GM06990 (cell line): ENCODE measurements at regions not wholly inside any gene's neighbourhood (a gene's known extent, or its start where the extent isn't known, plus 50 kb on each side); places are given as distances from the start of the nearest gene placed in this dataset.

Source experiments
- DNase-seq: peaks from one replicate; pipeline ENCODE4 v3.0.0-alpha.2; 2011; ENCODE audit not compliant: insufficient read length; ENCODE audit errors: extremely low read depth
- H3K27me3 ChIP-seq: replicated peaks from 2 replicates; pipeline ENCODE4 v1.6.0; 2011; ENCODE audit warnings: low read length; ENCODE audit not compliant: control insufficient read depth, insufficient read depth
- H3K36me3 ChIP-seq: 2 replicates; pipeline ENCODE4 v1.5.1; 2011; ENCODE audit warnings: low read length; ENCODE audit not compliant: control insufficient read depth, insufficient read depth
- H3K4me3 ChIP-seq: replicated peaks from 2 replicates; pipeline ENCODE4 v1.5.1; 2011; ENCODE audit warnings: low read depth, mild to moderate bottlenecking, control low read depth, low read length
- TF ChIP-seq, protein P1 (sequence below): IDR thresholded peaks from 2 replicates; pipeline ENCODE4 v1.5.1; 2011; ENCODE audit warnings: low read length, control low read depth, mild to moderate bottlenecking, inconsistent platforms; ENCODE audit not compliant: insufficient read depth, poor library complexity, severe bottlenecking

GRCh38 chr14:26887847-26888246, 290.0 kb upstream of the NOVA1 start:
- Histone ChIP-seq H3K4me3 (no peak overlapping the region), H3K36me3 (no peaks in the 10 kb centered on the region), H3K27me3 (no peaks in the 10 kb centered on the region)
- TF ChIP-seq, protein P1, sequence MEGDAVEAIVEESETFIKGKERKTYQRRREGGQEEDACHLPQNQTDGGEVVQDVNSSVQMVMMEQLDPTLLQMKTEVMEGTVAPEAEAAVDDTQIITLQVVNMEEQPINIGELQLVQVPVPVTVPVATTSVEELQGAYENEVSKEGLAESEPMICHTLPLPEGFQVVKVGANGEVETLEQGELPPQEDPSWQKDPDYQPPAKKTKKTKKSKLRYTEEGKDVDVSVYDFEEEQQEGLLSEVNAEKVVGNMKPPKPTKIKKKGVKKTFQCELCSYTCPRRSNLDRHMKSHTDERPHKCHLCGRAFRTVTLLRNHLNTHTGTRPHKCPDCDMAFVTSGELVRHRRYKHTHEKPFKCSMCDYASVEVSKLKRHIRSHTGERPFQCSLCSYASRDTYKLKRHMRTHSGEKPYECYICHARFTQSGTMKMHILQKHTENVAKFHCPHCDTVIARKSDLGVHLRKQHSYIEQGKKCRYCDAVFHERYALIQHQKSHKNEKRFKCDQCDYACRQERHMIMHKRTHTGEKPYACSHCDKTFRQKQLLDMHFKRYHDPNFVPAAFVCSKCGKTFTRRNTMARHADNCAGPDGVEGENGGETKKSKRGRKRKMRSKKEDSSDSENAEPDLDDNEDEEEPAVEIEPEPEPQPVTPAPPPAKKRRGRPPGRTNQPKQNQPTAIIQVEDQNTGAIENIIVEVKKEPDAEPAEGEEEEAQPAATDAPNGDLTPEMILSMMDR: no peak
- no peak for DNase-seq

- no peaks in the 10 kb centered on the region for H3K36me3 ChIP-seq
- TF ChIP-seq, protein P1: no peak
- DNase-seq: no peak
- no peaks in the 10 kb centered on the region for H3K27me3 ChIP-seq
- no peak overlapping the region for H3K4me3 ChIP-seq
These were observed 290.8 kb upstream of the NOVA1 start for GRCh38 chr14:26888592-26888991.

DNA sequence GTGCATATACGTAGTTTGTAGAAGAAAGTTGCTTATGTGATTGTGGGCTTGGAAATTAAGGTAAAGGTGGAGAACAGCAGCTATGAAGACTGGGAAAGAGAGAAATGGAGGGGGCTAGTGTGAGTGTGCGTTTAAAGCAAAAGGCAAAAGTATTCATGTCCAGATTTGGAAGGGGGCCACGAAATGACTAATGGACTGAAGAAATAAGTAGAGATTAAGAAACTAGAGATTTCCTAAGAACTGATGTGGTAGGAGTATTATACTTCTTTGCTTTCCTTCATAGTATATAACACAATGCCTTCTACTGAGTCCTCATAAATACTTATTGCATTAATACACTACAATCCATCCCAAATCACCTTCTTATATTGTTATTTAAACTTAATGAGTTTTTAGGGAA, 298.6 kb upstream of the NOVA1 start:
- TF ChIP-seq, protein P1: no peak
- Histone ChIP-seq H3K4me3 (no peak overlapping the region), H3K27me3 (no peaks in the 10 kb centered on the region), H3K36me3 (no peaks in the 10 kb centered on the region)
- DNase-seq: no peak

GRCh38 chr14:26897196-26897595, 299.4 kb upstream of the NOVA1 start:
- no peaks in the 10 kb centered on the region for H3K36me3 ChIP-seq
- TF ChIP-seq, protein P1: no peak
- no peak for DNase-seq
- H3K27me3 ChIP-seq: no peaks in the 10 kb centered on the region
- H3K4me3 ChIP-seq: no peak overlapping the region

GRCh38 chr14:26905229-26905628, 307.4 kb upstream of the NOVA1 start:
- TF ChIP-seq, protein P1: no peak
- Histone ChIP-seq H3K4me3 (no peak overlapping the region), H3K27me3 (no peaks in the 10 kb centered on the region), H3K36me3 (no peaks in the 10 kb centered on the region)
- no peak for DNase-seq

- TF ChIP-seq, protein P1: no peak
- no peak for DNase-seq
- no peak overlapping the region for H3K4me3 ChIP-seq
- no peaks in the 10 kb centered on the region for H3K36me3 ChIP-seq
- no peaks in the 10 kb centered on the region for H3K27me3 ChIP-seq
These were observed 316.0 kb upstream of the NOVA1 start for GRCh38 chr14:26913786-26914185.
